GM21737 (cell line): ENCODE measurements at regions not wholly inside any gene's neighbourhood (a gene's known extent, or its start where the extent isn't known, plus 50 kb on each side); places are given as distances from the start of the nearest gene placed in this dataset.

Experiments used
- ATAC-seq: cut with Tn5 transposase; IDR thresholded peaks from one replicate; pipeline ENCODE4 v1.9.1; 2021; ENCODE audit warnings: mild to moderate bottlenecking, moderate library complexity; ENCODE audit not compliant: unreplicated experiment

DNA sequence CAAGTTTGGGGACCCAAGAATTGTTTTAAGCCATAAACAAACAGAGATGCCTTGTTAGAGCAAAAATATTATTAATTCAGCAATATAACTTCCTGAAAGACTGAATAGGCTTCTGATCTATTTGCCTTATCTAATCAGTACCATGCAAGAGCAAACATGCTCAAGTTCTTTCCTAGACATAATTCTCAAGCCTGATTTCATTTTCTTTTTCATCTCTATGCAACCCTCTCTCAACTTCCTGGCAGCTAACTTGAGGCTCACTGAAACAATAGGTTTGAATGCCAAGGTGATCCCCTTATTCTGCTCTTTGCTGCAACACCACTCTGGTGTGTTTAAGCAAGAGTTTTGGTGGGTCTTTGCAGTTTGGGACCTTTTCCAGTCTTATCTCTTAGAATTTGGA lies 230.9 kb upstream of the CD96 start:
- ATAC-seq: no peak

DNA sequence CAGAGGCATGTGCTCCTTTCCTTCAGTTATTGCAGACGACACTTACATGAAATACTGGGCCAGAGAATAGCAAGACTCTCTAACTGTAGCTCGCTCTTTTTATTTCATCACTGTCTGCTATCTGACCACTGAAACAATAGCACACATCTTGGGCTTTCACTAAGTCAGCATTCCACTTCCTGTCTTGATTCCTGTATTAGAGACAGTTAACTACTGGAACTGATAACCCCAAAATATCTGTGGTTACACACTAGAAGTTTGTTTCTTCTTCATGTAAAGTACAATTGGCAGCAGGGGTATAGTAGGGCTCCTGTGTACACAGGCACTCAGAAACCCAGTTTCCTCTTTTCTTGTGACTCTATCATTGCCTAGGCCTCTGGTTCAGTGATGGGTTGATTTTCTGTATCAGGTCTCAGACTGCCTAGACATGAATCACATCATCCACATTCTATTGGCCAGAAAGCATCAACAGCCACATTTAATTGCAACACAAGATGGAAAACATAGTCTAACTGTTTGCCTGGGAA lies 230.2 kb upstream of the CD96 start:
- peak; percentile 87 for ATAC-seq

DNA sequence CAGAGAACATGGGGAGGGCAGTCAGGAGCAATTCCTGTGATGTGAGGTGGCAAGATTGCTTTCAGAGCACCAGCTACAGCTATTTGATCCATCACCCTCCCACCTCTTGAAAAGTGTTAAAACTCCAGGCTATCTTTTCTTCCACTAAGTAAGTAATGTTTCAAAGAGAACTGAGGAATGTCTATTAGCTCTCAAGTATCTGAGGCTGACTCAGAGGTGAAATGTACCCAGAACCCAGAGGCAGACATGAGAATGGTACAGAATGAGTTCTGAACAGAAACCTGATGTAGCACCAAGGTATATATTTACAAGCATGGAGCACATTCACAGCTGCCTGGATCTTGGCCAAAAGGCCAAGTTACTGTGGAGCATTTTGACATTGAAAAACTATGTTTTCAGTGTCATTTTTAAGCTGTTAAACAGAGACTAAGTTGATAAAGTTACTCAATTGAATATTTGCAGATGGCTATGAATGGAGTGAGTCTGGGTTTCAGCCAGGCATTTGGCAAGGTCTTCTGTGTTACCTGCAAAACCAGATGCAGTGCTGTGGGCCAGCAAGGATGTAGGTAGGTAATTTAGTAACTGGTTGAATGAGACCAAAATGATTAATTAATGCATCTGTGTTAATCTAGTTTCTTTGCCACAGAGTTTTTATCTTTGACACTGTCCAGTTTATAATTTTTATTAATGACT lies 227.7 kb upstream of the CD96 start:
- ATAC-seq: no peak

DNA sequence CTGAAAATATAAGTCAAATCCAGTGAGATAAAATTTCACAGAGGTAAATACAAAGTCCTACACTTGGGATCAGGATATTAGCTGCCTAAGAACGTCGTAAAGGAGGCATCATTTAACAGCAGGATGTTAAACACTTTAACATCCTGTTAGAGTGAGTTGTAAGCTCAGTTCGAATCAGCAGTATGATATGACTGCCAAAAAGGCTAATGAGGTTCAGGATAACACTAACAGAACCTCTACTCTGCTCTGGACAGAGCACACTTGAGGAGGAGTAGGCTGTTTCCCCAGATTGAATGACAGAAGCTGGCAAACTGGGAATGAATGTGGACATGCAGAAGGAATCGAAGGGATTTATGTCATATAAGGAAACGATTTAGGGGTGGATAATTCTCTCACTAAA lies 227.1 kb upstream of the CD96 start:
- ATAC-seq: no peak

DNA sequence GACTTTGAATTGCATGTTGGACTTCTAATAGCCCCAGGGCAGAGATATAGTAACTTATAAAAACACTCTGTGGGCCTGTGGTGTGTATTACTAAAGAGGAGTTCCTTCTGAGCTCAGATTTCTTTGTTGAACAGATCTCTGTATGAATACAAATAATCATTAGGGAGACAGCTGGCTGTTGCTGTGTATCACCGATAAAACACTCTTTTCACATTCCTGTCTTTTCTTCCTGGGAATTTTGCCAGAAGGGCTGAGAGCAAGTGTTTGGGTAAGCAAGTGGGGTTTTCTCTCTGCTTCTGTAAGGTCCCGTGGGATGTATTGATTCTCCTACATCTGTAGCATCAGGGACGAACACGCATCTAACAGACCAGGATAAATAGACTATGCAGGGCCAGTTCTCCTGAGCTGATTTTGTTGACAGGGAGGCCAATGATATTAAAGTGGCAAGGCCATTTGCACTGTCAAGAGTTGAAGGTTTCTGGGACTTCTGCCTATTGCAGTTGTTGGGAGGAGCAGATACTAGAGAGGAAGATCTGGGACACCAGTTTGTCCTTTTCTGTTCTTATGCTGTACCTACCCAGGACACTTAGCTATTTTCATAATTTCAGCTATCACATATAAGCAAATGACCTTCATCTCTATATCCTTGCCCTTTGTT lies 225.9 kb upstream of the CD96 start:
- no peak for ATAC-seq

DNA sequence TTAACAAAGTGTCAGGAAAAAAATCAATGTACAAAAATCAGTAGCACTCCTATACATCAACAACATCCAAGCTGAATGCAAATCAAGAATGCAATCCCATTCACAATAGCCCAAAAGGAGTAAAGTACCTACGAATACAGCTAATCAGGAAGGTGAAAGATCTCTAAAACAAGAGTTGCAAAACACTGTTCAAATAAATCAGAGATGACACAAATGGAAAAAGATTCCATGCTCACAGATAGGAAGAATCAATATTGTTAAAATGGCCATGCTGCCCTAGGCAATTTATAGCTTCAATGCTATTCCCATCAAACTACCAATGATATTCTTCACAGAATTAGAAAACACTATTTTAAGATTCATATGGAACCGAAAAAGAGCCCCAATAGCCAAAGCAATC lies 223.7 kb upstream of the CD96 start:
- no peak for ATAC-seq

DNA sequence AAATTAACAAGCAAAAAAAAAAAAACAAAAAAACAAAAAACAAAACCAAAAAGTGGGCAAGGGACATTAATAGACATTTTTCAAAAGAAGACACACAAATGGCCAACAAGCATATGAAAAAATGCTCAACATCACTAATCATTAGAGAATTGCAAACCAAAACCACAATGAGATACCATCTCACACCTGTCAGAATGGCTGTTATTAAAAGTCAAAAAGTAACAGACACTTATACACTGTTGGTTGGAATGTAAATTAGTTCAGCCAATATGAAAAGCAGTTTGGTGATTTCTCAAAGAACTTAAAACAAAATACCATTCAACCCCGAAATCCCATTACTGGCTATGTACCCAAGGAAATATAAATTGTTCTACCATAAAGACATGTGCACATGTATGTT lies 222.4 kb upstream of the CD96 start:
- no peak for ATAC-seq

DNA sequence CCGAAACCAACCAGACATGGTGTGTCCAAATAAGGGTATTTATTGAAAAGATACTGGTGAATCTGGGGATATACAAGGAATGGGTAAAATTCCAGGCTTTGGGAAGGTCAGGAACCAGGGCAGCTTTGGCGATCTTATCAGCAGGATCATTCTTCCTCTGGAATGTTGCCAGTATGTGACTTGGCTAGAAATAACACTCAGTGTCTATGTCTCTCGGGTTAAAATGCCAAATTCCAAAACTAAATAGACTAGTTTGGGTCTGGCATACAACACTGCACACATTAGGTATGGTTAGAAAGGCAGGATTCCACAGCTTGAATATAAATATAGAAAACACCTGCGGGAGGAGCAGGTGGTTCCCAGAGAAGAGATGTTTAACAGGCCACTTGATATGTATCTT lies 220.2 kb upstream of the CD96 start:
- ATAC-seq: no peak

DNA sequence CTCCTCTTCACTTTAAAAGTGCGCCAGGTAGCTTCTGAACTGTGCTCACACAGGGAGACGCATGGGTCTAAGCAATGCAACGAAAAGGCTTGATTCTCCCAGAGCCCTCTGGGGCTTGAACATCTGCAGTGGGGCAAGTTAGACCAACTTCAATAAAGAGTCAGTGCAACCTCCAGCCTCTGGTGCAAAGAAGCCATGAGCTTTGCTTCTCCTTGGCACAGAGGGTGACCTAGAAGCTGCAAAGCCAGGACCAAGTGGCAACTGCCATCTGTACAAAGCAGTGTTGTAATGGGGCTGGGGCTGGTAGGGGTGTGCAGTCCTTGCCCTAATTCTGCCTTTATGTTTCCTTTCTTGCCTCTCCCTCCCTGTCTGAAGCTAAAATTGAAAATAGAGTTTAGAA lies 219.0 kb upstream of the CD96 start:
- ATAC-seq: no peak

DNA sequence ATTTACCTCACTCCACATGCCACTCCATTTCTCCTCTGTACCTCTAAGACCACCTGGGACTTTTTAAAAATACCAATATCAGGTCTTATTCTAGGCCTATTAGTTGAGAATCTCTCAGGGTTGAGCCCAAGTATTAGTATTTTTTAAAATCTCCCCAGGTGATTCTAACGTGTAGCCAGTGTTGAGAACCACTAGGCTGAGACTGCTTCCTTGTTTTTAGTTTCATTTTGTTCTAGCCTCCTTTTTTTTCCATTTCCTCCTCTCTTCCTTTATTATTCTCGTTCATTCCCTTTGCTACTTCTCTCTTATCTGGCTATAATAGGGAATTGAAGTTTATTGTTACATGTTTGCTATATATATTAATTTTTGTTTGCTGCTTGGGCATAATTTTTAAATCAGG lies 217.8 kb upstream of the CD96 start:
- ATAC-seq: no peak

DNA sequence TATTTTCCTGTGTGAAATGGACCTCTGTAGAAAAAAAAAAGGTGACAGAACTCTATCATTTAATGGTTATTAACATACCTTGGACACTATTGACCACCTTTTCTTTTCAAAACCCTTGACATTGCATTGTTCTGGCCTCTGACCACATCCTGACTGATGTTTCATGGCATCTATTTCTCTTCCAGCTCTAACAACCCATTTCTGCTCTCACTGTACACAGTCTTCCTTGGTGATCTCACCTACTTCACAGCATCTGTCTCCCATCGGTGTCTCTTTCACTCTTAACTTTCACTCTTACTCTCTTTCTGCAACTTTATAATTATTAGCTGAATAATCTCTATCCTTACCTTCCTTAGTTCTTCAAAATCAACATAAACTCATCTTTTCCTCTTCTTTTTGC lies 217.4 kb upstream of the CD96 start:
- ATAC-seq: peak; percentile 63

DNA sequence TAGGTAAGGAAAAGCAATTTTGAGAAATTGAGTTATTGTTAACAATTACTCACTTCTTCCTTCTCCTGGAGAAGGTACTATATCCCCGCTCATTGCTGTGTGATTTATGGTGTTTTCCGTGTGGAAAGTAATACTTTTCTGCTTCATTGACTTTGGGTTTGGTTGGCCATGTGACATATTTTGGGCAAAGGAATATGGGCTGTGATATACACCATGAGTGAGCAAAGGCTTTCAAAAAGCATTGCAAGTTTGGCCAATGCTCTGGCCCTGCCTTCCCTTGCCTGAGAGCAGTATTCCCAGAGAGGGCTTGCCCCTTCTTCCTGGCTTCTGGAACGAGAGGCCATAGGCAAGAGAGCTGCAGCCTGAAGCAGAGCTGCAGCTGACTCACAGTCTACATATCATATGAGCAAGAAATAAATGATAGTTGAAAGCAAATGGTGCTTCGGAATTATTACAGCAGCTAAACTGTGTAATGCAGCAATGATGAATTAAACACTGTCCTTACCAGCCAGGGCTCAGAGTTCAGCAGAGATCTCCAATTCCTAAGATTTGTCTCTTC lies 216.8 kb upstream of the CD96 start:
- ATAC-seq: no peak

DNA sequence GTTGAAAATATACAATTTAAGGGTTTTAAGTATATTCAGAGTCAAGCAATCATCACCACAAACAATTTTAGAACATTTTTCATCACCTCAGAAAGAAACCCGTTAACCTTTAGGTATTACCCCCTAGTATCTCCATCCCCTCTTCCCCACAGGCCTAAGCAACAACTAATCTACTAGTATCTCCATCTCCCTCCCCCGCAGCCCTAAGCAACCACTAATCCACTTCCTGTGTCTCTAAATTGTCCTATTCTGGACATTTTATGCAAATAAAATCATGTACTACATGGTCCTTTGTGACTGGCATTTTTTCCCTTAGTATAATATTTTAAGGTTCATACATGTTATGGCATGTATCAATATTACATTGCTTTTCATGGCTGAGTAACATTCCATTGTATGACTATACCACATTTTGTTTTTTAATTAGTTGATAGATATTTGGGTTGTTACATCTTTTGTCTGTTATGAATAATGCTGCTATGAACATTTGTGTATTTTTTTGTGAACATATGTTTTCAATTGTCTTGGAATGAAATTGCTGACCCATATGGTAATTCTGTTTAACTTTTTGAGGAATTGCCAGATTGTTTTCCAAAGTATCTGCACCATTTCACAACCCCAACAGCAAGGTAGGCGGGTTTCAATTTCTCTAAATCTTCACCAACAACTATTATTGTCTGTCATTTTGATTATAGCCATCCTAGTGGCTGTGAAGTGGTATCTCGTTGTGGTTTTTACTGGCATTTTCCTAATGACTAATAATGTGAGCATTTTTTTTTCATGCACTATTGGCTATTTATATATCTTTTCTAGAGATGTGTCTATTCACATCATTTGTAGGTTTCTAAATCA lies 215.6 kb upstream of the CD96 start:
- ATAC-seq: no peak

DNA sequence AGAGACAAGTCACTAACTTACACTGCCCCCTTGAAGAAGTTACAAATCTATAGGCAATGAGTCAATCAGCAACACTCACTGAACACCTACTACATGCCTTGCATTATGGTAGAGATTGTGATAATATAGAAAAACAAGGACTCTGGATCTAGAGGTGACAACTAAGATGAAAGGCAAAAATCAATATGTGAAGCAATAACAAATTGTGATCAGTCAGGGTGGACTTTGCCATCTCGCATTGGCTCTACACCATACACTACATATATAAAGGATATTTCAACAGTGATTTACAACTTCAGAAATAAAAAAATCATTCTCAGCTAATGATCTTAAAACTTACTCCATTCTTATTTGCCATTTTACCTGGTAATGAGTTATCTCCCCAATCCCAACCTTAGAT lies 210.7 kb upstream of the CD96 start:
- no peak for ATAC-seq

DNA sequence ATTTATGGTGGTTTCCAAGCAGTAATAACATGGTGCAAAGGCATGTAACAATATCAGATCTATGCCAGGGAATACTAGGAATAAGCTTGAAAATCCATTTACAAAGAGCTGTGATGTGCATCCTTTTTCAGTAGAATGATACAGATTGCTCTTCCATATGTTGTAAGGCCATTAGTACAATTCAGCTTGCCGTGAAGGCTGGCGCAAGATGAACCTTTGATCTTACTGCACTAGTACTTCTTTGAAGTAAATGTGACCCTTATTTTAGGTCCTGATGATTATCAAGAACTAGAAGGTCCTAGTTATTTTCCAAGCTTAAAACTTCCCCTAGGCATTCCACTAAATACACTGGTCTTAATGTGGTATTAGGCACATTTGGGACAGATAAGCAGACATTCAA lies 210.1 kb upstream of the CD96 start:
- ATAC-seq: no peak

DNA sequence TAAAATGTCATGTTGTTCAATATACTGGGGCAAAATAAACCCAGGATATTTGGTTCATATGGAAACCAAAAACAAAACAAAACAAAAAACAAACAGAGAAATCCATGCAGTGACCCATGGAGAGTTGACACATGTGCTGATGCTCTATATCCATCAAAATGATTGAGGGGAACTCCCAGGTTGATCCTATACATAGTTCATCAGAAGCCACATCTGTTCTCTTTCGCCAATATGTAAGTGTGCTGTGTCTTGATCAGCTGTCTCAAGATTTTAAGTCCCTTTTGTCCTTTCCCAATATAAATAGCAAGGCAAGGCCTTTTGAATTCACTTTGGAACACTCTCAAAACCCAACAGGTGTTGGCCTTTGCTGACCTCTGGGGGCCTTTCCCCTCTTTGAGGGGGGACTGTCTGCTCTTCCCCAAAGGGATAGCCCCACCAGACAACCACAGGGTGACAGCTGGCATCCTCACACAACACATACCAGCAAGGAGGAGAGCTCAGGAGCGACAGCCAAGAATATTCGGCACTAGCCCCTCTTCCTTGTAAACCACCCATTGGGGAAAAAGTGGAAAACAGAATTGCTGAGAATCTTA lies 209.4 kb upstream of the CD96 start:
- no peak for ATAC-seq

DNA sequence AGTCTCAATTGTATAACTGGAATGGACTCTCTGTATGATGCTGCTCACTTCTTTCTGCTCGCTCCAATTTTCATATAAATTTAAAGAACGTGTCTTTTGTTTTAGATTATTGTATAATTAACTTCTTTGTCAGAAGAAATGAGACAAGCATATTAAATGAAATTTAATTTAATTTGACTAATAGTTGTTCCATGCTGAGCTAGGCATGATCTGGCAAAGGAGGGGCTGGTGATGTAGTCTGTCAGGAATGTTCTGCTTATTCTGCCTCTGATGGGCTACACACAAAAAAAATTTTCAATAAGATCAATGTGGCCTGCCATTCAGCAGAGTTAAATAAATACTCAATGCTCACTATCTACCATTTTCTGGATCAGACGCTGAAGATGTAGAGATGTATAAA lies 208.4 kb upstream of the CD96 start:
- ATAC-seq: no peak

DNA sequence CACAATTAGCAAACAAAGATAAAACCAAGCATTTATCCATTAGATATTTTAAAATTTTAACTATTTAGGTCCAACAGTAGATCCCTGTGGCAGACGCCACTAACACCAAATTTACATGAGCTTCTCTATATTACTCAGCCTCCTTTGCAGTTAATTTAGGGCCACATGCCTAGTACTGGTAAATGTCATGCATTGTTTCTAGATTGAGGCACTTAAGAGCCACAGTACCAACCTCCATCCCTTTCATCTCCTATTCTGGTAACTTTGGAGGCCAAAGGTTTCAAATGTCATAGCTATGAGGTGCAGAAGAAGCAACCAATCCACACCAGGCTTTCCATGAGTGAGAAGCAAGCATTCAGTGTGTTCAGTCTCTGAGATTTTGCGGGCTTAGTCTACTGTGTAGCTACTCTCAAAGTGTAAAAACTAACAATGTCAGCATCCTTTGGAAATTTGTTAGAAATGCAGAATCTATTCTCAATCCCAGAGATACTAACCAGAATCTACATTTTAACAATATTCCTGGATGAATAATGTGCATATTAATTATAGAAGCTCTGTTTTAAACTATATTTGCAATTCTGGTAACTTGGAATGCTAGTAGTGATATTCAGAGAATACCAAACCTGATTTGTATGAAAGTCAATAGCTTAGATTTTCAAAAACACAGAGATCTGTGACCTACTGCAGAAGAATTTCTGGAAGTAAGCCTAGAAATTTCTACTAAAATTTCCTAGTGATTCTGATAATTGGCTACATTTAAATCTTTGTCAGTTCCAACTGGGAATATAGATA lies 206.3 kb upstream of the CD96 start:
- no peak for ATAC-seq

DNA sequence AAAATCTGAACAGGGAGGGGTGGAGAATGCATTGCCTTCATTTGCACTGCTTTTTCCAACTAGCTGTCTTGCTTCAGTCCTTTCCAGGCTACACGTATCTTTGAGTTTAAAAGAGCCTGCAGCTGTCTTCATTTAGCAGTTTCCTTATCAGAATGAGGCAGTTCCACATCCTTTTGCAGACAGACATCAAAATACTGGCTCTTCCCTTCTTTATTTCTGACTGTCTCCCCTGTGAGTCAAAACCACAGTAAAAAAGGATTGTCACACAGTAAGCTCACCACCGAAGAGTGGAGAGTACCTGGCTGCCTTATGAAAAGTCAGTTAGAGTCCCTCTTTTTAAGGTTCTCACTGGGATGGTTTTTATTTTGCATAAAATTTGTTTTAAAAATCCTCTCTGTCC lies 205.5 kb upstream of the CD96 start:
- ATAC-seq: no peak

DNA sequence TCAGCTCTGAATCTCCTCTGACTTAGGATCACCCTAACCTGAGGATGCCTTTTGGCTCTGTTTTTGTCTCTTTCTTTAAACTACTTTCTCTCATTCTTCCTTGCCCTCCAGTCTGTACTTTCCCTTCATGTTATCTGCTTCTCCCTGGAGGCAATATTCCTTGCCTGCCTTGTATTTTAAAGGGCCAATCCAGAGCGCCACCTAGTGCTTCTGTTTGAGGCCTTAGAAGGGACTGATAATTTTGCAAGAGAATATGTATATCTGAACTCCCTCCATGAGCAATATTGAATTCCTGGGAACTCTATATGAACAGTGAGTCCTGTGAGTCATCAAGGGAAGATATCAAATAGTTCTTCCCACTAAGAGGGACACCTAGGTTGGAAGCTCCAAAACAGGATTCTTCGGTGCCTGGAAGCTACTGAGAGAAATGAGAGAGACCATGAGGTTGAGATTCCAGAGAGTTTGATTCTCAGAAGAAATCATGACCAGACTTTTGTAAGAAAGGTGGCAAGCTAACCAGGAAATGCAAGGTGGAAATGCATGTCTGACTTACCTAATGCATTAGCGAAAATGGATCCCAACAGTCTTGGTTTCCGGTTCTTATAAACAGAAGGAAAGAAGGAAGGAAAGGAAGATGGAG lies 203.8 kb upstream of the CD96 start:
- ATAC-seq: no peak
